Neural progenitor cell (in vitro differentiated cells): ENCODE measurements at regions not wholly inside any gene's neighbourhood (a gene's known extent, or its start where the extent isn't known, plus 50 kb on each side); places are given as distances from the start of the nearest gene placed in this dataset.

Experiments
- CTCF ChIP-seq: fragments of 200-600 bp; sonication (generic); IDR thresholded peaks from 2 replicates; pipeline ENCODE4 v1.5.1; 2017; ENCODE audit warnings: antibody characterized with exemption, mild to moderate bottlenecking
- EZH2 ChIP-seq: fragments of 200-600 bp; sonication (generic); IDR thresholded peaks from 2 replicates; pipeline ENCODE4 v1.6.1; 2017; ENCODE audit warnings: antibody characterized with exemption, mild to moderate bottlenecking, moderate library complexity

GRCh38 chr6:15914553-15914952 is 214.3 kb upstream of the MYLIP start:
- TF ChIP-seq CTCF = no peak
- TF ChIP-seq EZH2 = no peak
